ENCODE measurements at regions not wholly inside any gene's neighbourhood (a gene's known extent, or its start where the extent isn't known, plus 50 kb on each side); places are given as distances from the start of the nearest gene placed in this dataset.

DNA sequence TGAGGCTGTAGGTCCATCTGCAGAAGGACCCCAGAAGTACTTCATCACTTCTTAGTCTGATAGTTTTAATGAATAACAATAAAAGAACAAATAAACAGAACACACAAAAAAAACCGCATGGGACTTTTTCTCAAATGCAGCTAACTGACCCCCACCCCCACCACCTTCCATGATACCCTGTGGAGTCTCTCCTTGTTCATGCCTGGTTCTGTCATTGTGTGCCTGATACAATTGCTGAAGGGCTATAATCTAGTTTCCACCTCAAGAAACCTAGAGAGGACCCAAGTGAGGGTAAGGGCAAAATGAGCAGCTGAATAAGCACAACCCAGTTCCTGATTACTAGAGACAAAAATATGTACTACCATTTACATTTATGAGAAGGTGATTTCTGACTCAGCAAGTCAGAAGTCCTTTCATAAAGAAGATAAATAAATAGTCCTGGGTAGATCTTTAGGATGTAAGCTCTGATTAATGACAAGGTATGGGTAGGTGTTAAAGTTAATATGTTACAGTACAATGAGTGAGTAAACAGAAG lies 155.1 kb downstream of the TMA16 start:
- TF ChIP-seq CTCF (IDR thresholded peaks at IDR 0.05; ENCODE audit: low read depth, low read length, missing input control) (no peak), HNF4G (IDR thresholded peaks at IDR 0.05) (no peak), REST (IDR thresholded peaks at IDR 0.05) (no peak), TAF1 (conservative IDR thresholded peaks at IDR 0.05) (no peak), RXRA (IDR thresholded peaks at IDR 0.05) (no peak), RAD21 (IDR thresholded peaks at IDR 0.05) (no peak)
- TF ChIP-seq, protein P1, sequence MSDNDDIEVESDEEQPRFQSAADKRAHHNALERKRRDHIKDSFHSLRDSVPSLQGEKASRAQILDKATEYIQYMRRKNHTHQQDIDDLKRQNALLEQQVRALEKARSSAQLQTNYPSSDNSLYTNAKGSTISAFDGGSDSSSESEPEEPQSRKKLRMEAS (IDR thresholded peaks at IDR 0.05): no peak

All from liver (tissue), 3 donors.